Epithelial cell of esophagus (primary cell): ENCODE measurements at regions not wholly inside any gene's neighbourhood (a gene's known extent, or its start where the extent isn't known, plus 50 kb on each side); places are given as distances from the start of the nearest gene placed in this dataset.
A peak's percentile ranks its signal among the peaks of the same experiment; 100 is the strongest.

Source experiments
- DNase-seq: peaks from one replicate; pipeline ENCODE4 v3.0.0; 2010; ENCODE audit warnings: low read depth
- H3K4me3 ChIP-seq: 2 replicates; pipeline ENCODE4 v1.5.1; 2011; ENCODE audit warnings: mild to moderate bottlenecking, low read length, control low read depth
- CTCF ChIP-seq: IDR thresholded peaks from 2 replicates; pipeline ENCODE4 v1.5.1; 2011; ENCODE audit warnings: low read depth, mild to moderate bottlenecking, low read length, control low read depth, inconsistent platforms; ENCODE audit not compliant: insufficient read depth; ENCODE audit errors: missing control alignments

GRCh38 chr20:22529150-22530019 lies 55.0 kb downstream of the FOXA2 start:
- no peak for DNase-seq
- H3K4me3 ChIP-seq: no peak overlapping the region
- no peak for TF ChIP-seq CTCF

DNA sequence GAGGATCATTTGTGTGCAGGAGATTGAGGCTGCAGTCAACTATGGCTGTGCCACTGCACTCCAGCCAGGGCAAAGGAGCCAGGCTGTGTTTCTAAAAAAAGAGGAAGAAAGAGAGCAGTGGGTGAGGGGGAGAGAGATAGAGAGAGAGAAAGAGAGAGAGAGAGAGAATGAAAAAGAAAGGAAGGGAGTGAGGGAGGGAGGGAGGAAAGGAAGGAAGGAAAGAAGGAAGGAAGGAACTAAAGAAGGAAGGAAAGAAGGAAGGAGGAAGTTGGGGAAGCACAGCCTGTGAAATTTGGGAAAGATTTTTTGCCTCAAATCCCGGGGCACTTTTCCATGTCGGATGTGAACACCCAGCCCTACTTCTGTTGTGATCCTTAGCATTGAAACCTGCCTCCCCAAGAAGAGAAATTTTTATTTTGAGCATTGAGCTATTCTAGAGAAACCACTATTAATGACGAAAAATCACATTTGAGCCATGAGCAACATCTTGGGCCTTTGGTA lies 57.8 kb downstream of the FOXA2 start:
- DNase-seq: no peak
- no peak overlapping the region for H3K4me3 ChIP-seq
- no peak for TF ChIP-seq CTCF

DNA sequence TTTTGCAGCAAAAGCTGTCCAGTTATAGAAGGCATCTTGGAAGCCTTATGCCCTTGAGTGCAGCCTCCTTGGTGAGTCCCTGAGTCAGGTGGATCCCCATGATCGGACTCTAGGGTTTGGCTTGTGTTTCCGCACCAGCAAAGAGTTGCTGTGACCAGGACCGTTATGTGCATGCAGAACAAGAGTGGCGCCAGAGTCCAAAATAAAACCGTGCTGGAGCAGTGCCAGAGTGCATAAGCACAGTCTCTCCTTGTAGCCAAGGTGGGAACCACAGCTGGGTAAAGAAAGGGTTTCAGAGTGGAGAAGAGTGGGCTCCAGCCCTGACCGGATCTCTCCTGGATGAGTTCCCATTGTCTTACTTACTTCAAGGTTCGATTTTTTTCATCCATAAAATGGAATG lies 58.6 kb downstream of the FOXA2 start:
- no peak for TF ChIP-seq CTCF
- no peak for DNase-seq
- no peak overlapping the region for H3K4me3 ChIP-seq

DNA sequence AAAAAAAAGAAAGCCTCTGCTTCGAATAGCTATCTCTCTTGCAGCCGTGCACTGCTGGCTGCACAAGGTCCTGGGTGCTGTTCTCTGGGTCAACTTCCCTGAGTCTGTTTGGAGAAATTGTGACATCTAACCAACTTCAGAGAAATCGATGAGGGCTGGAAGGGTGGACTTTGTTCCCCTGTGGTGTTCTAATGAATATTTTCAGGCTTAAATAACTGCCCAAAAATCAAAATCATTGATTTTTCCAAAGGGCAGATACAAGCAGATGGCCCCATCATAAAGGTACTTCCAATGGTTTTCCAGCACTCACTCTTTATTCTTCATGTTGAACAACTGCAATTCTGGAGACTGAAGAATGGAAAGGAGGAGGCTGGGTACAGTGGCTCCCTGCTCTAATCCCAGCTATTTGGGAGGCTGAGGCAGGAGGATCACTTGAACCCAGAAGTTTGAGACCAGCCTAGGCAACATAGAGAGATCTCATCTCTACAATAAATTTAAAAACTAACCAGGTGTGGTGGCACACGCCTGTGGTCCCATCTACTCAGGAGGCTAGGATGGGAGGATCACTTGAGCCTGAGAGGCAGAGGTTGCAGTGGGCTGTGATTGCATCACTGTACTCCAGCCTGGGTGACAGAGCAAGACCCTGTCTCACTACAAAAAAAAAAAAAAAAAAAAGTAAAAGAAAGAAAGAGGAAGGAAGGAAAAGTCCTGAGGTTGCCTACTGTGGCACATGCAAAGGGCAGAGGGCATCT lies 59.1 kb downstream of the FOXA2 start:
- TF ChIP-seq CTCF: no peak
- DNase-seq: no peak
- no peak overlapping the region for H3K4me3 ChIP-seq

- no peak overlapping the region for H3K4me3 ChIP-seq
- no peak for TF ChIP-seq CTCF
- no peak for DNase-seq
Measured at GRCh38 chr20:22524393-22525015, 59.9 kb downstream of the FOXA2 start.

DNA sequence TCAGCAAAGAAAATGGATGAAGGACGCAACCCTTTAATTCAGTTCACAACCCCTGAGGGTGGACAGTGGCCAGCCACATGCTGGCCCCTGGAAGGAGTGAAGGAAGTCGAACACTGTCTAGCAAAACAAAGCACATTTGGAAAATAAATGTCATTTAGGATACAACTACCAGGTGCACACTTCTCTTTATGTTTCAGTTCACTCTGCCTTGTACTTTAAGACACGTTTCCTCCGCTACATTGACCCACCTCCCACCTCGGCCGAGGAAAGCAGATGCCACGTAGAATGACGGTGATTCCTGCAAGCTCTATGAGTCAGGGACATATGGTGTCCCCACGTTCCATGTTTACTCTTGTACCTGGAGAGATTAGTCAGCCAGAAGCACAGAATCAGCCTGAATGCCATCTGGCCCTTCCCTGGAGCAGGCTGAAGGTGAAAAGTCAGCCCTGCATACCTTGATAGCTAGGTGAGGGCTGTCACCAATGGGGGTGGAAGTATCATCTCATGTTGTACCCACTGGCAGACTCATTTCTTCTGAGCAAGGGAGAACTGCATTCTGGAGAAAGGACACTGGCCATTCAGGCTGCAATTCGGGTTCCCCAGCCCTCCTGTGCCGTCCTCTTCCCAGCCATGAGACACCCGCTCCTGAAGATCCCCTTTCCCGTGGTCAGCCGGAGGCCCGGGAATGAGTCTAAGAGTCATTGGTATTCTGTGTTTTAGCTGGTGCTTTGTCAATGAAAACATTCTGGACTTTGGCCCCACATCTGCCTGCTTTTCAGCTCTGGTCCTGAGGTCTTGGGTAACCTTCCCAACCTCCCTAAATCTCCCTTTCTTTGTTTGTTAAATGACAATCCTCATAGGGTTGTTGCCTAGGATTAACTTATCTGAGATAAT lies 60.6 kb downstream of the FOXA2 start:
- DNase-seq: peak; percentile 44
- no peak overlapping the region for H3K4me3 ChIP-seq
- TF ChIP-seq CTCF: no peak
